ENCODE measurements at regions not wholly inside any gene's neighbourhood (a gene's known extent, or its start where the extent isn't known, plus 50 kb on each side); places are given as distances from the start of the nearest gene placed in this dataset.

GRCh38 chr5:74332006-74332405 is 308.5 kb downstream of the ENC1 start:
- no TSS peak for BruUV-seq (replicated peaks)
- TF ChIP-seq CTCF (IDR thresholded peaks at IDR 0.05 in 2 of 3, conservative IDR thresholded peaks at IDR 0.05 in 1 of 3; ENCODE audit: borderline replicate concordance in 1 of 3, insufficient read depth in 1 of 3, low read depth in 2 of 3, low read length in 2 of 3) (no peak), SRF (IDR thresholded peaks at IDR 0.05; ENCODE audit: low read depth) (no peak), ELF1 (IDR thresholded peaks at IDR 0.05; ENCODE audit: borderline replicate concordance, low read depth) (no peak), REST (IDR thresholded peaks at IDR 0.05; ENCODE audit: low read depth) (no peak), MAX (IDR thresholded peaks at IDR 0.05) (no peak), CEBPB (IDR thresholded peaks at IDR 0.05; ENCODE audit: low read depth) (no peak), CBX3 (IDR thresholded peaks at IDR 0.05; ENCODE audit: low read depth) (no peak)
- Histone ChIP-seq H4K20me1 (ENCODE audit: insufficient read depth) (no peaks in the 10 kb centered on the region), H3K4me2 (ENCODE audit: low read length) (no peak overlapping the region), H3K79me2 (ENCODE audit: insufficient read depth, low read length) (no peaks in the 10 kb centered on the region), H3K9ac (ENCODE audit: low read length) (no peak overlapping the region), H2AFZ (ENCODE audit: low read depth, low read length, poor library complexity, severe bottlenecking) (no peak overlapping the region), H3K4me3 (replicated peaks in 1 of 2; ENCODE audit: low read depth in 1 of 2, low read length in 2 of 2) (no peak overlapping the region), H3K4me1 (ENCODE audit: control insufficient read depth in 1 of 2, insufficient read depth in 2 of 2, low read length in 2 of 2) (peaks cover 17% of the 10 kb centered on the region in 2 experiments), H3K9me2 (ENCODE audit: insufficient read depth) (no peaks in the 10 kb centered on the region), H3K27me3 (ENCODE audit: insufficient read depth, low read length) (peaks cover 31% of the 10 kb centered on the region; the same call in 1 of the 2 replicates), H3K36me3 (ENCODE audit: control insufficient read depth in 1 of 2, insufficient read depth in 2 of 2, low read length in 2 of 2) (no peaks in the 10 kb centered on the region), H3K27ac (ENCODE audit: low read depth, low read length) (no peak overlapping the region), H3K9me3 (ENCODE audit: control insufficient read depth in 1 of 2, insufficient read depth in 1 of 2, low read depth in 1 of 2, low read length in 2 of 2) (no peaks in the 10 kb centered on the region)
- ChIA-PET RAD21 (ENCODE audit: low non-redundant PET in 1 of 2, low total read pairs in 2 of 2, uncharacterized antibody in 2 of 2, unreplicated experiment in 2 of 2) (no interaction called here), CTCF (no interaction called here), POLR2A (no interaction called here)
- ATAC-seq (no peak), DNase-seq (ENCODE audit: low read depth, low spot score) (no peak)
- intact Hi-C loops (cut with micrococcal nuclease), result no loop called here
